DOHH2 (cell line): ENCODE measurements at regions not wholly inside any gene's neighbourhood (a gene's known extent, or its start where the extent isn't known, plus 50 kb on each side); places are given as distances from the start of the nearest gene placed in this dataset.

ENCODE experiments used
- CTCF ChIP-seq: fragments of 200-600 bp; sonication (generic); IDR thresholded peaks from one replicate; pipeline ENCODE4 v1.5.1; 2014; ENCODE audit warnings: antibody characterized with exemption, mild to moderate bottlenecking, low read depth, low read length; ENCODE audit not compliant: poor library complexity, severe bottlenecking
- EZH2phosphoT487 ChIP-seq: fragments of 200-600 bp; sonication (generic); IDR thresholded peaks from 2 replicates; pipeline ENCODE4 v1.6.1; 2017; ENCODE audit warnings: borderline replicate concordance, mild to moderate bottlenecking, antibody characterized with exemption, low read length, moderate library complexity, mixed read lengths

- no peak for TF ChIP-seq CTCF
- TF ChIP-seq EZH2phosphoT487, result no peak
These were observed 86.7 kb upstream of the SYNDIG1 start for GRCh38 chr20:24382743-24383142.
